CD4-positive, alpha-beta T cell treated with Interleukin-12 subunit alpha and Interleukin-12 subunit beta, for 1 hour (primary cell): ENCODE measurements at regions not wholly inside any gene's neighbourhood (a gene's known extent, or its start where the extent isn't known, plus 50 kb on each side); places are given as distances from the start of the nearest gene placed in this dataset.
"Not testable (repeated sequence)": the region's sequence is repeated elsewhere in the genome, so short reads cannot be mapped to it uniquely, and the experiment has no call there.

Experiments used
- DNase-seq: peaks from one replicate; pipeline ENCODE4 v3.0.0-alpha.2; 2020

GRCh38 chr14:84421621-84422020, 1108.3 kb upstream of the FLRT2 start:
- DNase-seq, result no peak

- no peak for DNase-seq
These were observed 1104.0 kb upstream of the FLRT2 start for GRCh38 chr14:84425968-84426367.

- DNase-seq, result no peak
These were observed 1097.3 kb upstream of the FLRT2 start for GRCh38 chr14:84432676-84433075.

DNA sequence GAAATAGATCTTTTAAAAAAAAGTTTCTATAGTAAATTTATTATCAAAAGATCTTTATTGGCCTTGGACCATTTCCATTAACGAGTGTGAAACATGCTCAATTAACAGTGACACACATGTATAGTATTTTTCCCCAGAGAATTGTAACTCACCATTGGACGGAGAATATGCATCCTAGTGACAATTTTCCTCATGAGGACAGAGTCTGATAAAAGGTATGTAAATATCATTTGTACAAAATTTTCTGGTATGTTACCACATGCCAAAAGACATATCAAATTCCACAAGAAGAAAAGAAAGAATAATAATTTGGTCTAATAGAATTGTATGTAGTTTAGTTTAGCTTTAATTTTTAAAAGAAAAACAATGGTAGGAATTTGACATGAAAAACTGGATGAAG, 1096.0 kb upstream of the FLRT2 start:
- DNase-seq, result no peak

DNA sequence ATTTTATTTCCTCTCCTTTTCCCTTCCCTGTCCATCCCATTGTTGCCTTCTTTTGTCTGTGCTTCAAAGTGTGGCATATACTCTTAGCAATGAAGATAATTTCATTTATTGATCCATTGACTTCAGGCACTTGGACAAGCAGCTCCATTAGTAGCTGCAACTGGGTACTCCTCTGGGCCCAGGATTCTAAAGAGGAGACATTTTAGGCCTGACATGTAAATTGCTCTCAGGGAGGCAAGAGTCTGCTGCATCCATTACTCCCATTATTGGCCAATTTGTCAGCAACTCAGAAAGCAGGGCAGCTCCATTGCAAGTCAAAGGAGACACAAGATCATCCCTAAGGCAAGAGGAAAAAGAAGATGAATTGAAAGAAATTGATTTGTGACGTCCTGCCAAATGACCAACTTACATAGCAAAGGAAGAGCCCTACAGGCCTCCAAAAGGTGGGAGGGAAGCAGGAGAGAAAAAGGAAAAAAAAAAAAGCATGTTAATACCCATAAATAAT, 1094.1 kb upstream of the FLRT2 start:
- DNase-seq, result no peak

GRCh38 chr14:84436528-84436927, 1093.4 kb upstream of the FLRT2 start:
- no peak for DNase-seq

GRCh38 chr14:84442521-84442920, 1087.4 kb upstream of the FLRT2 start:
- no peak for DNase-seq

DNA sequence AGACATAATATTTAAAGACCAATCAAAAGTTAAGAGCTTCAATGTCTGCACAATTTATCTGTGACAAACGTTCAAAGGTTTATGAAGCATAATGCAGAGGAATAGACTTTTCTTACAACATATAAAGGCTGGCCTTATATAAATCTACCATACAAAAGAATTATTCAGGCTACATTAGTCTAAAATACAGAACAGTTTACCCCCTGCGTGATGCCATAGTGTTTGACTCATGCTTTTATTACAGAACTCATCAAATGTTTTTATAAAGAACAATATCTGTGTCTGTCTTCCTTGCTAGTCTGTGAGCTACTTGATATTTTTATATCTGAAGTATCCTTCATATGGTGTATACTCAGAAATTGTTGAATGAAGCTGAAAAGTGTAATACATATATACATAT, 1084.5 kb upstream of the FLRT2 start:
- DNase-seq, result no peak

DNA sequence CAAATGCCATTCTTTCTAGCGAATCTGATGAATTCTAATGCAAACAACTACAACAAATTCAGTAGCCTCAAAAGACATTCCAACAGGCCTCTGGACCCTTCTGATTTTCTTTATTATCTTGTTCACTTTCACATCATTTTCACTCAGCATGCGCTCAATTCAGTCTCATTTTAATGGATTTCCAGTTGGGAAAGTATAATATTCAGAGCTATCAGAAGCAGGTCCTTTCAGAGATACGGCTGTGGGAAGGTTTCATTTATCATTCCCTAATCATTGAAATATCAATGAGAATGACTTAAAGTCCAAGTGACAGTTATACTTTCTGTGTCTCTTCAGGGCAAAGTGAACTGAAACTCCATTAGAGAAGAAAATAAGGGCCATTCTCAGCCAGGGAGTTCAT, 1083.7 kb upstream of the FLRT2 start:
- DNase-seq, result no peak

- DNase-seq, result no peak
These were observed 1076.5 kb upstream of the FLRT2 start for GRCh38 chr14:84453307-84453950.

DNA sequence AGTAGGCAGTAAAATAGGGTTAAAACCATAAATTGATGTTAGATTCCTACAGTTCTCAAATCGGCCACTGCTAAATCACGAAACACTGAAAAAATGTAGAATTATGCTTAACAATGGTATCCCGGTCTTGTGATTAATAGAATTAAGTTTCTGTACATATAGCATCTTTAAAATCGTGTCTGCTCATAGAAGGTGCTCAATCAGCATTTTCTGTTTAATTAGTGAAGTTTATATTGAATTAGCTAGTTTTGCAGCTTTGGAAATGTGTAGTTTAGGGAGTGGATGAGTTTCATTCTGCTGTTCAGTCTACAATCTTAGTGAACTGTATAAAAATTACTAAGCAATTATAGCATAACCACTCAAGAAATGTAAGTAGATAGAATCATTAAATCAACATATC, 1075.8 kb upstream of the FLRT2 start:
- no peak for DNase-seq

DNA sequence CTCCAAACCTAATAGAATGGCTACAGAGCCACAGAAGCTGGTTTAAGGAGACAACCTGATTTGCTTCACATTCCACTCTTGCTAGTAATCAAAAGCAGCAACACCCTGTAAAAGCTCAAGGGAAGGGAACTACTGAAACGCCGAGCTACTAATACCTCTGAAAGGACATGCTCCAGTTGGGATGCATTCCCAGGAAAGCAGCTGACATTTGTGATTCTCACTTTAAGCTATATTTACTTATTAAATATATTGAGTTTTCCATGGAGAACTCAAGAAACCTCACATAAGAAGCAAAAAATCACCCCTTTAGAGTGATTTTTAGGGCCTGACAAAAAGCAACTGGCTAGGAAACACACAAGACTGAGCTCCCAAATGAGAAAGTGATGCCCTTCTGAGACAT, 1073.0 kb upstream of the FLRT2 start:
- no peak for DNase-seq

DNA sequence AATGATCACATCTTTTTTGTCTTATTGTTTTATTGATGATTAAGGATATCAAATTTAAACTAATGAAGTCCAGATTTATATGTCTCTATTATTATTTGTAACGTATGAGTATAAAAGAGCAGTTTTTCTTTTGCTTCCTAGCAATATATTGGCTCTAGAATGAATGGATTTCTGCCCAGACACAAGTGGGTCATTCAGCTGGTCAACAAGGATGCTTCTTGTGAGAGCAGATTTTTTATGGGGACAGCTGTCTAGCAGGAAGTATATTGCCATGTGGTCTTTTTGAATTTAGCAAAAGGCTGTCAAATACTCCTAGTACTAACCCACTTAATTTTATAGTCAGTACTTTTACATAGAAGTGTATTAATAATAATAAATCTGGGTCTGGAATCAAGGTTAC, 1071.1 kb upstream of the FLRT2 start:
- DNase-seq, result no peak

DNA sequence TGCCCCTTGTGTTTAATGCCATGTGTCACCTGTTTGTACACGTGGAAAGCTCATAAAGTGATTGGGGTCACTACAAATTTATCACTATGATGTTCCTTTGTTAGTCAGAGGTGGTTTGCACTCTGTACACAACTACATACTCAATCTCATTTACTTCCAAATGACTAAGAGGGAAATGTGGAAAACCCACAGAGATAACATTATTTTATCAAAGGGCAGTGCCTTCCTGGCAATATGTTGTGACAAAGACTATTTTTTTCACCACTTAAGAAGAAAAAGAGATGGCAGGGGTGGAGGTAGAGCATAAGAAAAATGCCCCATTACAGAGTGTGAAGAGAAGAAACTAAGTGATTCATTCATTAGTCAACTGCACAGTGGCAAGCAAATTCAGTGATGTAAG, 1064.1 kb upstream of the FLRT2 start:
- no peak for DNase-seq

- no peak for DNase-seq
These were observed 1061.8 kb upstream of the FLRT2 start for GRCh38 chr14:84468153-84468552.

DNA sequence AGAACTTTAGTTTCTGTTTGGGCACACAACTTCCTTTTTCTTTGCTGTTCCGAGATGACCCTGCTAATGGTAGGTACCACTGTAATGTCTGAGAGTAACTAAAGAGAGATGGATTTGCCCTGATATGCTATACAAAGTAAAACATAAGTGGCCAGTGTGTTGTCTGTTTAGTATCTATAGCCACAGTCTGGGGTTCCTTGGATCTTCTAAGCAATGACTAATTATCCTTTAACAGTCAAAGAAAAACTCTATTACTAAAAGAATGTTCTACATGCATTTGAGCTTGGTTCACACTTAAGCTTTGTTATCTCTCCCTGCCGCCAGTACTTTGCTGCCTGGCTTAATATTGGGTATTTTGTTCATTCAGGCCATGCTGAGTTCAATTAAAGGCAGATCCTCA, 1051.9 kb upstream of the FLRT2 start:
- DNase-seq, result no peak

GRCh38 chr14:84482256-84483071, 1047.5 kb upstream of the FLRT2 start:
- DNase-seq, result no peak

DNA sequence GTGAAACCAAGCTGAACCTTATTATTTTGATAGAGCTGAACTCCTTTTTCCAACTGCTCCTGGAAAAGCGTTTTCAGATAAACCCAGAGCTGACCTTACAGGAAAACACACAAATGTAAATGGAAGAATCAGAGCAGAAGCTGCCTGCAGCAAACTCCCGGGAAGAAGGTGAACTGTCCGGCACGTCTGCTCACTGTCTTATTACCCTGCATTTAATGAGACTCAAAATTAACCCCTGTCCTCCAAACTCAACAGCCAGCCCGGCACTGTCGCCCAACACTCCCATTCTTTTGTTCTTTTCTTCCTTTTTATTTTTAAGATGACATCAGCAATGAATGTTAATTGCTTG, 1046.9 kb upstream of the FLRT2 start:
- no peak for DNase-seq

GRCh38 chr14:84484243-84484642, 1045.7 kb upstream of the FLRT2 start:
- not testable (repeated sequence) for DNase-seq

- DNase-seq, result no peak
These were observed 1044.9 kb upstream of the FLRT2 start for GRCh38 chr14:84485036-84485435.

DNA sequence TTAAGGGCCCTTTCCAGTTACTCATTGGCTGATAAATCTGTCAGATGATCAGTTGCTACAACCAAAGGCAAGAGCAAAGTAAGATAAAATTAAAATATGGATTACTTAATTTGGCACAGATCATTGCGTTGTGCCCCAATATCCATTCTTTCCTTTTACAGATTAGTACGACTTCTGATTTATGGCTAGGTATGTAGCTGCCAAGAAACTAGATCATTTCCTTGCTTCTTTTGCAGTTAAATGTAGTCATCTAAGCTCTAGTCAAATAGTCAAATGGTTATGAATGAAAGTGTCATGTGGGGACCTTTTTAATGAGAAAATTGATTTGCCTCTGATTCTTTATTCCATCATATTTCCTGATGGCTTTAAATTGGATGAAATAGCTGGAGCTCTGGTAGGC, 1039.9 kb upstream of the FLRT2 start:
- no peak for DNase-seq

- DNase-seq, result no peak
These were observed 1037.3 kb upstream of the FLRT2 start for GRCh38 chr14:84492685-84493084.

DNA sequence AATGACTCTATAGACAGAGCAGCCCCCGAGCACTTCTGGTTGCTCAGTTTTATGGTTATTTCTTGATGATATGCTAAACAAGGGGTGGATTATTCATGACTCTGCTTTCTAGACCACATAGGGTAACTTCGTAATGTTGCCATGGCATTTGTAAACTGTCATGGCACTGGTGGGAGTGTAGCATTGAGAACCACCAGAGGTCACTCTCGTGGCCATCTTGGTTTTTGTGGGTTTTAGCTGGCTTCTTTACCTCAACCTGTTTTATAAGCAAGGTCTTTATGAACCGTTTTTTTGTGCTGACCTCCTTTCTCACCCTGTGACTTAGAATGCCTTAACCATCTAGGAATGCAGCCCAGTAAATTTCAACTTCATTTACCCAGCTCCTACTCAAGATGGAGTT, 1036.2 kb upstream of the FLRT2 start:
- DNase-seq, result no peak

- DNase-seq, result no peak
These were observed 1033.3 kb upstream of the FLRT2 start for GRCh38 chr14:84496677-84497076.

- DNase-seq, result not testable (repeated sequence)
These were observed 1017.1 kb upstream of the FLRT2 start for GRCh38 chr14:84512823-84513222.
